ENCODE measurements at regions not wholly inside any gene's neighbourhood (a gene's known extent, or its start where the extent isn't known, plus 50 kb on each side); places are given as distances from the start of the nearest gene placed in this dataset.

- TF ChIP-seq POLR2A (IDR thresholded peaks at IDR 0.05) = no peak
- no peak for TF ChIP-seq CTCF (IDR thresholded peaks at IDR 0.05 in 4 of 5, conservative IDR thresholded peaks at IDR 0.05 in 1 of 5)
These were observed 629.5 kb downstream of the JRKL start for GRCh38 chr11:97019305-97019704.

Data from gastrocnemius medialis (tissue), 4 donors.